K562 (cell line): ENCODE measurements at regions not wholly inside any gene's neighbourhood (a gene's known extent, or its start where the extent isn't known, plus 50 kb on each side); places are given as distances from the start of the nearest gene placed in this dataset.

ENCODE experiments used
- ATF2 ChIP-seq: sonication (generic); formaldehyde crosslinking; IDR thresholded peaks from 2 replicates; pipeline ENCODE4 v1.8.1; 2022; ENCODE audit warnings: missing genetic modification reagents
- CBX8 ChIP-seq: fragments of 200-600 bp; sonication (generic); IDR thresholded peaks from 2 replicates; pipeline ENCODE4 v1.6.1; 2012; ENCODE audit warnings: borderline replicate concordance, mixed run types, low read depth, mild to moderate bottlenecking, moderate library complexity, mixed read lengths, low read length, control low read depth, inconsistent platforms; ENCODE audit not compliant: poor library complexity, severe bottlenecking; ENCODE audit errors: extremely low read depth
- GTF2E2 ChIP-seq: fragments of 200-800 bp; sonication (Bioruptor generic); IDR thresholded peaks from 2 replicates; pipeline ENCODE4 v1.6.1; 2016; ENCODE audit warnings: missing genetic modification characterization, missing compliant biosample characterization
- GTF3C2 ChIP-seq: IDR thresholded peaks from 3 replicates; pipeline ENCODE4 v1.6.1; 2011; ENCODE audit warnings: borderline replicate concordance, mild to moderate bottlenecking, moderate library complexity; ENCODE audit not compliant: insufficient read length; ENCODE audit errors: extremely low read depth
- MEF2A ChIP-seq: IDR thresholded peaks from 2 replicates; pipeline ENCODE4 v1.6.1; 2011; ENCODE audit warnings: low read depth, mild to moderate bottlenecking, low read length, moderate library complexity; ENCODE audit not compliant: control insufficient read depth
- MYNN ChIP-seq, 2 experiments: sonication (generic); formaldehyde crosslinking in 1 of 2; IDR thresholded peaks; 2 replicates each; pipeline versions ENCODE4 v1.5.0 to v1.6.1; 2016 to 2020; ENCODE audit warnings: antibody characterized with exemption in 1 of 2, missing genetic modification reagents in 1 of 2
- PTRF ChIP-seq: fragments of 450-650 bp; IDR thresholded peaks from 2 replicates; pipeline ENCODE4 v1.6.1; 2016; ENCODE audit warnings: mild to moderate bottlenecking, missing genetic modification characterization, missing compliant biosample characterization
- SMARCB1 ChIP-seq: IDR thresholded peaks from 2 replicates; pipeline ENCODE4 v1.6.1; 2011; ENCODE audit warnings: improper control_type of control experiment, low read depth; ENCODE audit not compliant: insufficient read length
- TOE1 ChIP-seq, 2 experiments: fragments of 450-650 bp in 1 of 2; sonication (generic) in 1 of 2; formaldehyde crosslinking in 1 of 2; IDR thresholded peaks; 2 replicates each; pipeline versions ENCODE4 v1.7.1 to v1.8.0; 2016 to 2022; ENCODE audit warnings: borderline replicate concordance in 2 of 2, mild to moderate bottlenecking in 2 of 2, antibody characterized with exemption in 1 of 2, inconsistent platforms in 1 of 2, low read depth in 1 of 2, missing genetic modification reagents in 1 of 2, moderate library complexity in 1 of 2
- ZFP30 ChIP-seq: fragments of 250-450 bp; sonication (Bioruptor Pico); IDR thresholded peaks from 2 replicates; pipeline ENCODE4 v1.8.0; 2022; ENCODE audit warnings: moderate library complexity, mild to moderate bottlenecking, inconsistent platforms, borderline replicate concordance
- ZNF3 ChIP-seq: fragments of 250-450 bp; sonication (Bioruptor Pico); IDR thresholded peaks from 2 replicates; pipeline ENCODE4 v1.5.0; 2021; ENCODE audit warnings: mild to moderate bottlenecking, moderate library complexity
- TF ChIP-seq, protein P1 (sequence below), 2 experiments: fragments of 450-650 bp in 1 of 2; IDR thresholded peaks; 2 replicates each; pipeline ENCODE4 v1.6.1; 2011 to 2017; ENCODE audit warnings: low read depth in 2 of 2, antibody characterized with exemption in 1 of 2, borderline replicate concordance in 1 of 2, low read length in 1 of 2, mild to moderate bottlenecking in 1 of 2, mixed read lengths in 1 of 2; ENCODE audit not compliant: control insufficient read depth in 1 of 2
- TF ChIP-seq, protein P2 (sequence below): fragments of 250-450 bp; sonication (Bioruptor Pico); IDR thresholded peaks from 2 replicates; pipeline ENCODE4 v1.5.0; 2021; ENCODE audit warnings: mild to moderate bottlenecking, borderline replicate concordance

DNA sequence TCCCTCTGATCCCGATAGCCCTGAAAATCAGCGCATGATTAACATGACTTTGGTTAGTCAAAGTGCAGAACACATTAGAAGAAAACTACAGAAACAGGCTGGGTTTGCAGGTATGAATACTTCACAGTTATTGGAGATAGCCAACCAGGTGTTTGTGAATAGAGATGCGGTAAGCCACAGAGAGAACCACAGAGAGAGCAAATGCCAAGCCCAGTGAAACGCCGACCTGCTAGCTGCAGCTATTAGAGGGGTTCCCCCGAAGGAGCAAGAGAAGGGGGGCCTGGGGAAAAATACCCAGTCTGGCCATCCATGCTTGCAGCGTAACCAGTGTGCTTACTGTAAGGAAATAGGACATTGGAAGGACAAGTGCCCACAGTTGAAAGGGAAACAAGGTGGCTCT, 523.9 kb upstream of the CNTN3 start (continued):
- no peak for TF ChIP-seq ATF2 (CRISPR knock-in tag)
- TF ChIP-seq, protein P1, sequence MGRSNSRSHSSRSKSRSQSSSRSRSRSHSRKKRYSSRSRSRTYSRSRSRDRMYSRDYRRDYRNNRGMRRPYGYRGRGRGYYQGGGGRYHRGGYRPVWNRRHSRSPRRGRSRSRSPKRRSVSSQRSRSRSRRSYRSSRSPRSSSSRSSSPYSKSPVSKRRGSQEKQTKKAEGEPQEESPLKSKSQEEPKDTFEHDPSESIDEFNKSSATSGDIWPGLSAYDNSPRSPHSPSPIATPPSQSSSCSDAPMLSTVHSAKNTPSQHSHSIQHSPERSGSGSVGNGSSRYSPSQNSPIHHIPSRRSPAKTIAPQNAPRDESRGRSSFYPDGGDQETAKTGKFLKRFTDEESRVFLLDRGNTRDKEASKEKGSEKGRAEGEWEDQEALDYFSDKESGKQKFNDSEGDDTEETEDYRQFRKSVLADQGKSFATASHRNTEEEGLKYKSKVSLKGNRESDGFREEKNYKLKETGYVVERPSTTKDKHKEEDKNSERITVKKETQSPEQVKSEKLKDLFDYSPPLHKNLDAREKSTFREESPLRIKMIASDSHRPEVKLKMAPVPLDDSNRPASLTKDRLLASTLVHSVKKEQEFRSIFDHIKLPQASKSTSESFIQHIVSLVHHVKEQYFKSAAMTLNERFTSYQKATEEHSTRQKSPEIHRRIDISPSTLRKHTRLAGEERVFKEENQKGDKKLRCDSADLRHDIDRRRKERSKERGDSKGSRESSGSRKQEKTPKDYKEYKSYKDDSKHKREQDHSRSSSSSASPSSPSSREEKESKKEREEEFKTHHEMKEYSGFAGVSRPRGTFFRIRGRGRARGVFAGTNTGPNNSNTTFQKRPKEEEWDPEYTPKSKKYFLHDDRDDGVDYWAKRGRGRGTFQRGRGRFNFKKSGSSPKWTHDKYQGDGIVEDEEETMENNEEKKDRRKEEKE (IDR thresholded peaks at IDR 0.05; ENCODE audit: borderline replicate concordance in 1 of 2, control insufficient read depth in 1 of 2, low read depth in 2 of 2, low read length in 1 of 2) = no peak
- no peak for TF ChIP-seq CBX8
- TF ChIP-seq PTRF (tag) = no peak
- no peak for TF ChIP-seq GTF2E2
- TF ChIP-seq, protein P2, sequence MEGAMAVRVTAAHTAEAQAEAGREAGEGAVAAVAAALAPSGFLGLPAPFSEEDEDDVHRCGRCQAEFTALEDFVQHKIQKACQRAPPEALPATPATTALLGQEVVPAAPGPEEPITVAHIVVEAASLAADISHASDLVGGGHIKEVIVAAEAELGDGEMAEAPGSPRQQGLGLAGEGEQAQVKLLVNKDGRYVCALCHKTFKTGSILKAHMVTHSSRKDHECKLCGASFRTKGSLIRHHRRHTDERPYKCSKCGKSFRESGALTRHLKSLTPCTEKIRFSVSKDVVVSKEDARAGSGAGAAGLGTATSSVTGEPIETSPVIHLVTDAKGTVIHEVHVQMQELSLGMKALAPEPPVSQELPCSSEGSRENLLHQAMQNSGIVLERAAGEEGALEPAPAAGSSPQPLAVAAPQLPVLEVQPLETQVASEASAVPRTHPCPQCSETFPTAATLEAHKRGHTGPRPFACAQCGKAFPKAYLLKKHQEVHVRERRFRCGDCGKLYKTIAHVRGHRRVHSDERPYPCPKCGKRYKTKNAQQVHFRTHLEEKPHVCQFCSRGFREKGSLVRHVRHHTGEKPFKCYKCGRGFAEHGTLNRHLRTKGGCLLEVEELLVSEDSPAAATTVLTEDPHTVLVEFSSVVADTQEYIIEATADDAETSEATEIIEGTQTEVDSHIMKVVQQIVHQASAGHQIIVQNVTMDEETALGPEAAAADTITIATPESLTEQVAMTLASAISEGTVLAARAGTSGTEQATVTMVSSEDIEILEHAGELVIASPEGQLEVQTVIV (CRISPR knock-in tag) = no peak
- no peak for TF ChIP-seq ZNF3 (CRISPR knock-in tag)
- no peak for TF ChIP-seq MEF2A
- no peak for TF ChIP-seq TOE1 (IDR thresholded peaks at IDR 0.05; ENCODE audit: borderline replicate concordance)
- no peak for TF ChIP-seq TOE1 (CRISPR knock-in tag; IDR thresholded peaks at IDR 0.05; ENCODE audit: borderline replicate concordance, low read depth)
- TF ChIP-seq MYNN (IDR thresholded peaks at IDR 0.05) = no peak
- no peak for TF ChIP-seq MYNN (CRISPR knock-in tag; IDR thresholded peaks at IDR 0.05)
- no peak for TF ChIP-seq GTF3C2
- no peak for TF ChIP-seq ZFP30 (CRISPR knock-in tag)
- TF ChIP-seq SMARCB1 = no peak
